ENCODE measurements at regions not wholly inside any gene's neighbourhood (a gene's known extent, or its start where the extent isn't known, plus 50 kb on each side); places are given as distances from the start of the nearest gene placed in this dataset.
A peak's percentile ranks its signal among the peaks of the same experiment; 100 is the strongest.

- Histone ChIP-seq H3K27me3 (ENCODE audit: insufficient read depth, low read length, poor library complexity, severe bottlenecking) (no peaks in the 10 kb centered on the region), H3K27ac (ENCODE audit: low read depth, low read length) (peak overlapping the region; percentile 8), H3K9me3 (ENCODE audit: low read length) (no peaks in the 10 kb centered on the region), H3K36me3 (ENCODE audit: insufficient read depth, low read length) (no peaks in the 10 kb centered on the region), H3K4me3 (ENCODE audit: low read length) (no peak overlapping the region), H3K4me1 (ENCODE audit: insufficient read depth, low read length) (peaks cover 19% of the 10 kb centered on the region)
- H3K27me3 Mint-ChIP-seq, result peaks cover 0 to 3% of the 10 kb centered on the region in 2 donors
- peaks cover 0 to 8% (median 0%) of the 10 kb centered on the region in 3 donors for H3K36me3 Mint-ChIP-seq
- peaks cover 12 to 27% (median 22%) of the 10 kb centered on the region in 3 donors for H3K4me1 Mint-ChIP-seq
- H3K9me3 Mint-ChIP-seq, result peaks cover 0 to 7% (median 6%) of the 10 kb centered on the region in 5 donors
- ChIA-PET POLR2A (no interaction called here), CTCF (no interaction called here)
- no peak for DNase-seq
- H3K4me3 Mint-ChIP-seq, result peak overlapping the region in 2 of 7 donors; percentile 4 to 9
- peak overlapping the region in 1 of 8 donors; percentile 64 for H3K27ac Mint-ChIP-seq
These were observed 54.6 kb upstream of the SAMSN1 start for GRCh38 chr21:14600569-14601297.

GRCh38 chr21:14598065-14598464, 52.0 kb upstream of the SAMSN1 start:
- ChIA-PET POLR2A (no interaction called here), CTCF (no interaction called here)
- H3K36me3 Mint-ChIP-seq, result peaks cover 0 to 11% (median 2%) of the 10 kb centered on the region in 3 donors

More at GRCh38 chr21:14598065-14598464, 52.0 kb upstream of the SAMSN1 start:
- no peak overlapping the region for H3K4me3 ChIP-seq (ENCODE audit: low read length)
- Mint-ChIP-seq H3K4me1 (peaks cover 10 to 23% (median 18%) of the 10 kb centered on the region in 3 donors), H3K9me3 (peaks cover 0 to 14% (median 6%) of the 10 kb centered on the region in 5 donors), H3K27me3 (peaks cover 0 to 3% of the 10 kb centered on the region in 2 donors), H3K4me3 (no peak overlapping the region), H3K27ac (no peak overlapping the region)
- no peak overlapping the region for H3K27ac ChIP-seq (ENCODE audit: low read depth, low read length)
- H3K27me3 ChIP-seq (ENCODE audit: insufficient read depth, low read length, poor library complexity, severe bottlenecking), result no peaks in the 10 kb centered on the region
- H3K9me3 ChIP-seq (ENCODE audit: low read length), result no peaks in the 10 kb centered on the region
- peaks cover 16% of the 10 kb centered on the region for H3K4me1 ChIP-seq (ENCODE audit: insufficient read depth, low read length)
- no peaks in the 10 kb centered on the region for H3K36me3 ChIP-seq (ENCODE audit: insufficient read depth, low read length)
- no peak for DNase-seq

Measured in CD8-positive, alpha-beta memory T cell (primary cell).